HL-60 (cell line): ENCODE measurements at regions not wholly inside any gene's neighbourhood (a gene's known extent, or its start where the extent isn't known, plus 50 kb on each side); places are given as distances from the start of the nearest gene placed in this dataset.

Experiments
- REST ChIP-seq: IDR thresholded peaks from 2 replicates; pipeline ENCODE4 v1.6.1; 2012; ENCODE audit warnings: low read depth; ENCODE audit not compliant: insufficient replicate concordance
- TF ChIP-seq, protein P1 (sequence below): IDR thresholded peaks from one replicate; pipeline ENCODE4 v1.5.1; 2011; ENCODE audit warnings: low read length, control low read depth, inconsistent platforms; ENCODE audit not compliant: insufficient read depth

DNA sequence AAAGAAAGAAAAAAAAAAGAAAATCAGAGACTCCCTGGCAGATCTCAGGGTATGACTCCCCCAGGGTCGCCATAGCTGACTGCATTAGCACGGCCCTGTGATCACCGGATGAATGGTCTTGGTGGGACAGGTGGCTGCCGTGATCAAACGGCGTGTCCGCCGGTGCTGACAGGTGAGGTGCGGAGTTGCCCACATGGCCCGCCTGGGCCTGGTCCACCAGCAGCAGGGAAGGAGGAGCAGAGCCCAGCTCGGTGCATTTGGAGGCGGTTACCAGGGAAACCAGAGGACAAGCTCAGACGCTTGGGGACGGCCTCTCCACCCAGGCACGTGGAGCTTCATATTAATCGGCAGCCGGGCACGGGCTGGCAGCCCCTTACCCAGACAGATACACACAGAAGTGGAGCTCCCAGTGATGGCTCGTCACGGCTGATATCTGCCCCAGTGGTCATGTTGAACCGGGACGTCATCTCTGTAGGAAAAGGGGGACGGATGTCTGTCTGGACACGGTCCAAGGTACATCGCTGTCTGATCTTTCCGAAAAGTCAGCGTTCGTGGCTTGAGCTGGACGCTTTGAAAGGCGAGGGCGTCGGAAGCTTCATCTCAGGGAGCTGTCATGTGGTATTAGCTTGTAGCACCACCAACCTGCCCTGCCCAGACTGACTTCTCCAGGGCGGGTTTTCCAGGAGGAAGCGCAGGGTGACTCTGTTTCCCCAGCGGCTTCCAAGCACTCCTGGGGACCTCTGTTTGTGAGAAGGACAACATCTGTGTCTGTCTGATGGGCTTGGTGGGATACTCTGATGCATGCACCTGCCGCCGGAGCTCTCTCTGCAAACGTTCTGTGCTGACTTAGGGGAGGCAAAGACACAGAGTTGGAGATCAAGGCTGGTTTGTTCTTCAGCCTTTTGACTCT, 180.7 kb downstream of the CRLF2 start:
- TF ChIP-seq, protein P1, sequence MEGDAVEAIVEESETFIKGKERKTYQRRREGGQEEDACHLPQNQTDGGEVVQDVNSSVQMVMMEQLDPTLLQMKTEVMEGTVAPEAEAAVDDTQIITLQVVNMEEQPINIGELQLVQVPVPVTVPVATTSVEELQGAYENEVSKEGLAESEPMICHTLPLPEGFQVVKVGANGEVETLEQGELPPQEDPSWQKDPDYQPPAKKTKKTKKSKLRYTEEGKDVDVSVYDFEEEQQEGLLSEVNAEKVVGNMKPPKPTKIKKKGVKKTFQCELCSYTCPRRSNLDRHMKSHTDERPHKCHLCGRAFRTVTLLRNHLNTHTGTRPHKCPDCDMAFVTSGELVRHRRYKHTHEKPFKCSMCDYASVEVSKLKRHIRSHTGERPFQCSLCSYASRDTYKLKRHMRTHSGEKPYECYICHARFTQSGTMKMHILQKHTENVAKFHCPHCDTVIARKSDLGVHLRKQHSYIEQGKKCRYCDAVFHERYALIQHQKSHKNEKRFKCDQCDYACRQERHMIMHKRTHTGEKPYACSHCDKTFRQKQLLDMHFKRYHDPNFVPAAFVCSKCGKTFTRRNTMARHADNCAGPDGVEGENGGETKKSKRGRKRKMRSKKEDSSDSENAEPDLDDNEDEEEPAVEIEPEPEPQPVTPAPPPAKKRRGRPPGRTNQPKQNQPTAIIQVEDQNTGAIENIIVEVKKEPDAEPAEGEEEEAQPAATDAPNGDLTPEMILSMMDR = no peak
- no peak for TF ChIP-seq REST
